WTC11 (cell line): ENCODE measurements at regions not wholly inside any gene's neighbourhood (a gene's known extent, or its start where the extent isn't known, plus 50 kb on each side); places are given as distances from the start of the nearest gene placed in this dataset.
"Not testable (repeated sequence)": the region's sequence is repeated elsewhere in the genome, so short reads cannot be mapped to it uniquely, and the experiment has no call there.

Experiments
- ATAC-seq: fragments of 200-7000 bp; cut with Tn5 transposase; 2 replicates; pipeline ENCODE4 v1.10.0; 2021; ENCODE audit warnings: mild to moderate bottlenecking, moderate library complexity
- CTCF ChIA-PET: fragments of 300-600 bp; sonication (Branson Sonifier 250); formaldehyde crosslinking; loops from one replicate; lab custom pipeline; 2021; ENCODE audit warnings: antibody characterized with exemption; lab: Charles Lee
- POLR2A ChIA-PET: fragments of 350-600 bp; sonication (Branson Sonifier 250); formaldehyde crosslinking; loops from one replicate; lab custom pipeline; 2021; ENCODE audit warnings: antibody characterized with exemption; lab: Charles Lee
- DNase-seq: peaks from one replicate; pipeline ENCODE4 v3.0.0; 2021; ENCODE audit warnings: low spot score
- H3K27ac Mint-ChIP-seq: 2 replicates; pipeline ENCODE4 v1.8.0; 2021; ENCODE audit warnings: mixed read lengths
- H3K27me3 Mint-ChIP-seq: 2 replicates; pipeline ENCODE4 v1.8.0; 2021; ENCODE audit warnings: low read depth, mild to moderate bottlenecking, moderate library complexity, mixed read lengths
- H3K36me3 Mint-ChIP-seq: 2 replicates; pipeline ENCODE4 v1.8.0; 2021; ENCODE audit warnings: mixed read lengths
- H3K4me1 Mint-ChIP-seq: 2 replicates; pipeline ENCODE4 v1.8.0; 2022; ENCODE audit warnings: mixed read lengths
- H3K4me3 Mint-ChIP-seq: 2 replicates; pipeline ENCODE4 v1.8.0; 2021; ENCODE audit warnings: mild to moderate bottlenecking, moderate library complexity, mixed read lengths
- H3K9me3 Mint-ChIP-seq: 2 replicates; pipeline ENCODE4 v1.8.0; 2021; ENCODE audit warnings: mixed read lengths

DNA sequence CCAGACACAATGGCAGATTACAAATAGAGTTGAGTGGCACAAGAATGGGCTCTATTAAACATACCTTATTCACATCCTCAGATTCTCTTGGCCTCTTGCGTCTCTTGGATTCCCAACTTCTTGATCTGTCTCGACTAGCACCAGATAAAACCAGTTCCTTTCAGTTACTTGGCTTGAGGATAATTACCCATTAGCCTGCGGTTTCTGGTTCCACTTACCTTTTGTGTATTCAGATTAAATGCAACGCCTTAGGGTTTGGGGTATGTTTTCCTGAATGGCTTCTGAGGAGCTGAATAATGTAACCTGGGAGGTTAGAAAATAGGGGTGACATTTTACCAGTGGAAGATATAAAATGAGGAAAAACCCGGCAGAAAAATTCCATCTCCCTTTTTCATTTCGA, 154.4 kb upstream of the TSPY2 start:
- CTCF ChIA-PET, H3K4me3 Mint-ChIP-seq, POLR2A ChIA-PET, H3K4me1 Mint-ChIP-seq, H3K9me3 Mint-ChIP-seq, DNase-seq, H3K27me3 Mint-ChIP-seq, H3K36me3 Mint-ChIP-seq: not testable (repeated sequence)
- H3K27ac Mint-ChIP-seq = peak overlapping the region; percentile 72
- peak; percentile 68 for ATAC-seq

GRCh38 chrY:6130689-6131619, 115.1 kb upstream of the TSPY2 start:
- H3K27me3 Mint-ChIP-seq, H3K9me3 Mint-ChIP-seq, POLR2A ChIA-PET, CTCF ChIA-PET: not testable (repeated sequence)
- Mint-ChIP-seq H3K36me3 (peaks cover 11% of the 10 kb centered on the region), H3K27ac (peak overlapping the region; percentile 98), H3K4me1 (peaks cover 32% of the 10 kb centered on the region), H3K4me3 (peak overlapping the region; percentile 24; the same call in 1 of the 2 replicates)
- peak; percentile 10 for DNase-seq
- ATAC-seq = peak; percentile 84

DNA sequence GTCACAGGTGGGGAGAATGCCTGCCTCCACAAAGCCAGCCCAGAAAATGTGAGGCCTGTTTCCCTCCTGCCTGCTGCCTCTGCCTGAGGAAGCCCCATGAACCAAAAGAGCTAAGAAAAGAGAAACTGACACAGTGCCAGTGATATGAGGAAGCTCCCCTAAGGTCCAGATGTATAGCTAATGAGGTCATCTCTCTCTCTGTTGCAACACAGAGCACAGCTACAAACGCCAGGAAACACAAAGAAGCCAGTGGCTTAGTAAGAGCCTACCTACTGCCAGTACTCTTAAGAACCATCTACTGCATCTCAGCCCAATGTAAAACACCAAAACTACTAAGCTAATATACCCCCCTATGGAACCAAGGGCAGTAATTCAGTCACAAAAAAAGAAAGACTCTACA, 109.9 kb upstream of the TSPY2 start:
- H3K27ac Mint-ChIP-seq, H3K4me3 Mint-ChIP-seq, POLR2A ChIA-PET, DNase-seq, H3K27me3 Mint-ChIP-seq, CTCF ChIA-PET, ATAC-seq: not testable (repeated sequence)
- Mint-ChIP-seq H3K9me3 (peaks cover 39% of the 10 kb centered on the region), H3K36me3 (peaks cover 48% of the 10 kb centered on the region), H3K4me1 (peaks cover 18% of the 10 kb centered on the region)
